HCEC 1CT (cell line): ENCODE measurements at regions not wholly inside any gene's neighbourhood (a gene's known extent, or its start where the extent isn't known, plus 50 kb on each side); places are given as distances from the start of the nearest gene placed in this dataset.

ENCODE experiments used
- DNase-seq: peaks from one replicate; pipeline ENCODE4 v3.0.0-alpha.2; 2017

DNA sequence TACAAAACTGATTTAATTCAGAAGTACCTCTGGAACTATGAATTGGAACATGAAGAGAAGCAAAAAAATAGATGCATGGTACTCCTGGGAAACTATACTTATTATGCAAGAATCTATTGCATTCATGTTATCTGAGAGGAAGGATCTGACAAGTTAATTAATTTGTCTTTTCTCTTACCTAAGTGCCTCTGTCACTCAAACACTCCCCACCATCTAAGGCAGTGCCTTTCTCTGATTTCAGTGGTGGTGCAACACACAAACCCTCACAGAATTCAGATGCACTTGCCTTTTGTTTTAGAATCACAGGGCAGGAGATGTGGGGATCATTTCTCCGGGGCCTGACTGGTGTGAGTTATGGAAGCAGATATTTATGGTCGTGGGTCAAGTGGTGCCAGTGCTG lies 52.5 kb upstream of the C9orf72 start:
- no peak for DNase-seq

DNA sequence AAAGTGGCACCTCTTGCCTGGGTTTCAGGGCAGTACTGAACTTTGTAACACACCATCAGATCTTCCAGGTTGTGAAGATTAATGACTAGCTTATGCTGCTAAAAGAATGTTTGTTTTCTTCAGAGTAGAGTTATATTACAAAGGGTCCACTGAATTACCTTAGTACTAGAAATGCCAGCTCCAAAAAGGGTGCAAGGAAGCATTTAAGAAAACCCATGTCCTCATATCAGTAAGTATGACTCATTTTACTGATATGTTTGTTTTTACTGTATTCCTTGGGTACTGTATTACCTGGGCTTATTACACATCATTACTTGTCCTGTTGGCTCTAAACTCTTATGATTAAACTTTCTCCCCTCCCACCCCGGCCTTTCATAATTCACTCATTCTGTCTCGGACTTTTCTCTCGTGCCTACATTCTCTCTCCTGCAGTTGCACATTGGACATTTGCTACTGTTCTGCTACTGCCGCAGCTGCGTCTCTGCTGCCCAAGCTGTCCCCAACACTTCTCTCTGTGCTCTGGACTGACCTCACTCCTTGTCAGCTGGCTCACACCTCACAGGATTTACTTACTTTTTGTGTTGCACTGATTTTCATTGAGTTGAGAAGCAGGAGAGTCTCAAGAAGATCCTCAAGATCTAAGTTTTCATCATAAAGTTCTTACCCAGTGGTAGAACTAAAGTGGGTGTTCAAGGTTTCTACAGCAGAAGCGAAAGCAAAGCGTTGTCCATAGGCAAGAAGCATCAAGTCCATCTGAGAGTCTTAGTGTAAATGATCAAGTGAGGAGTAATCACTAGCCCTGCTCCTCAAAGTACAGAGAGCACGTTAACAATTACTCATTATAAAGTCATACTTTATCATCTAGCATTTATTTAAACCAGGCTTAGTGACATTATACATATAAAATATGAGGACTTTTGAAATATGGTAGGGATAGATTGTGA lies 53.2 kb upstream of the C9orf72 start:
- DNase-seq, result no peak

DNA sequence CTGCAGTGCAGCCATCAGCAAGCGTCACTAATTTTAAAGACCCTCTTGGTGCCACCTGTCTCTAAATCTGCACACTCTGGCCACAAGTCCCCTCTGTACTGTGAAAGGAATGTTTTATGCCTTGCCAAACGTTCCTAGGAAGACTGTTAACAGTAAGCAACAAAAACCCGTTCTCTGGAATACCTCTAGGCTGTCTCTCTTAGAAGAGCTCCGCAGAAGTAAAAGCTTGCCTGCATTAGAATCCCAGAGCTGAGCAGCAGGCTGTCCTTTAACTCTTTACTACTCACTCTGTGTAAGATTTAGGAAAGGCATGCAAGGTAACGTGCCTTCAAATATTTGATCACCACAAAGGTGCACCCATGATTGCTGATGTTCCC lies 53.9 kb upstream of the C9orf72 start:
- no peak for DNase-seq

DNA sequence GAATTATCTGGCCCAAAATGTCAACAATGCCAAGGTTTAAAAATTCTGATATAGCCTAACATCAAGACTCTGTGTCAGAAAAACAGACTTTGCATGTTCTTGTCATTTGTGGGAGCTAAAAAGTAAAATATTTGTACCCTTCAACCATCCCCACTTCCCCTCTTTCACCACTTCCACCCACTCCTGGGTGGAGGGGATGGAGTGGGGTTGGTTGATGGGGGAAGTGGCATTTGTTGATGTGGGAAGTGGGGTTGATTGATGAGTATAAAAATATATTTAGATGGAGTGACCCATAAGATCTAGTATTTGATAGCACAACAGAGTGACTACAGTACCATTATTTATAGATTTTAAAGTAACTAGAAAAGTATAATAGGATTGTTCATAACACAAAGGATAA lies 55.0 kb upstream of the C9orf72 start:
- no peak for DNase-seq

DNA sequence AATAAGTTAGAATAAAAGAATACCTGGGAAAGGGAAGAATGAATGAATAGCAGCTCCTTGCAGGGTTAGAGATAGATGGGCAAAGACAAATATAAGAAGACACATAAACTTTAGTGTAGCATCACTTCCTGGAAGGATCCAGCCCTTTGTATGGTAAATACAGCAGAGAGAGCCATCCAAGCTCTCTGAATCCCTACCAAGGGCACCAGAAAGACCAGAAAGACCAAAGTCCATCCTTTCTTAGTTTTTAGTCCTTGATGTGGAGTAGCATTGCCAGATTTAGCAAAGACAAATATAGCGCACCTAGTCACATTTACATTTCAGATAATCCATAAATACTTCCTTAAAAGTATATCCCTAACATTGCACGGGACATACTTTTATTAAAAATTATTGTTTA lies 56.1 kb upstream of the C9orf72 start:
- DNase-seq, result no peak

DNA sequence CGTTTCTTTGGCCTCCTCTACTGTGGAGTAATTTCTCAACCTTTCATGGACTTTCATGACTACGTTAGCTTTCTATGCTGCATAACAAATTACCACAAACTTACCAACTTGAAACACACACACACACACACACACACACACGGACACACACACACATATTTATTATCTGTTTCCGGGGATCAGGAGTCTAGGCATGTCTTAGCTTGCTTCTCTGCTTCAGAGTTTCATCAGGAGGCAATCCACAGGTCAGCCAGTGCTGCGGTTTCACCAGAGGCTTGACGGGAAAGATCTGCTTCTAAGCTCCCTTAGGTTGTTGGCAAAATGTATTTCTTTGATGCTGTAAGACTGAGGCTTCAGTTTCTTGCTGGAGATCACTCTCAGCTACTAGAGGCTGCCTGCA lies 59.0 kb upstream of the C9orf72 start:
- DNase-seq, result no peak

DNA sequence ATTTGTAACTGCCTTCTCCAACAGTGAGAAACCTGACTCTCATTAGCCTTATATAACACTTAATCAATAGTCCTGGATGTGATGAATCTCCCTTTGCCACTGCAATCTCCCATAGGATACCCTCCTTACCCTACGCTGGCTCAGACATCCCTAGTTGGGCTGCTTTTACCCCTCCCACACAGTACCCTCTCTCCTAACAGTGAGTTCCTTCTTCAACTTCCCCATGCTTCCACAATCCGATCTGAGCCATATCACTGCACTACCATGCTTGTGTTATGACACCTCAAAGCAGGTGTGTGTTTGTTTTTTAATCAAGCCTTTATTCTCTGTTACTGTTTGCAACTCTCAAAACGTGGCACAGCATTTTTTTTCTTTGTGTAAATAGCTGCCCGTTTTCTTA lies 60.5 kb upstream of the C9orf72 start:
- DNase-seq, result no peak

DNA sequence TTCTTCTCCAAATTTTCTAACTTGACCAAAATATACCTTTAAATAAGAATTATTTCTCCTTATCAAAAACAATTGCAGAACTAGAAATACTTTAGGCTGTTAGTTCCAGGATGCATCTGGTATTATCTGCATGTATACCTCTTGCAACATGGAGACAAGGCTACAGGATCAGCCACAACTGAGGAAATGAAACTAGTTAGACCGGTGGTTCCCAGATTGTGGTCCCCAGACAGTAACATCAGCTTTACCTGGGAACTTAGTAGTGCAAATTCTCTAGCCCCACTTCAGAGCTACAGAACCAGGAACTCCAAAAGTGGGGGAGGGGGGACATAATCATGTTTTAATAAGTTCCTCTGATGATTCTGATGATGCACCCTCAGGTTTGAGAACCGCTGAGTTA lies 61.6 kb upstream of the C9orf72 start:
- no peak for DNase-seq

DNA sequence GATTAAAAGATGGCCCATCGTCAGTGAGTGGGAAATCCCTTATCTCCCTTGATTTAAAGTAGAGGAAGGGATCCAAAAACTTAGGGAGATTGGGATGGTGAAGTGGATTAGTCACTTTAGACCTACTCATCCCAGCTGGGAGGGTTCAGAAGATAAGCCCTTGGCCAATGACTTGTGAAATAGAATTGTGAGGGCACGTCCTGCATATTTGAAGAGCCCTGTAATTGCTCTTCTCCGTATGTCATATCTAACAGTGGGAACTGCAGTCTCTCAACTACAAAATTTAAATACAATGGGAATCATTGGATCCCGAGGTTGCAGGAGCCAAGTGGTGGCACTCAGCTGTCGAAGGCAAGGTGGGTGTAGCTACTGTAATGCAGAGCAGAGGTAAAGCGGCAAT lies 65.4 kb upstream of the C9orf72 start:
- no peak for DNase-seq

DNA sequence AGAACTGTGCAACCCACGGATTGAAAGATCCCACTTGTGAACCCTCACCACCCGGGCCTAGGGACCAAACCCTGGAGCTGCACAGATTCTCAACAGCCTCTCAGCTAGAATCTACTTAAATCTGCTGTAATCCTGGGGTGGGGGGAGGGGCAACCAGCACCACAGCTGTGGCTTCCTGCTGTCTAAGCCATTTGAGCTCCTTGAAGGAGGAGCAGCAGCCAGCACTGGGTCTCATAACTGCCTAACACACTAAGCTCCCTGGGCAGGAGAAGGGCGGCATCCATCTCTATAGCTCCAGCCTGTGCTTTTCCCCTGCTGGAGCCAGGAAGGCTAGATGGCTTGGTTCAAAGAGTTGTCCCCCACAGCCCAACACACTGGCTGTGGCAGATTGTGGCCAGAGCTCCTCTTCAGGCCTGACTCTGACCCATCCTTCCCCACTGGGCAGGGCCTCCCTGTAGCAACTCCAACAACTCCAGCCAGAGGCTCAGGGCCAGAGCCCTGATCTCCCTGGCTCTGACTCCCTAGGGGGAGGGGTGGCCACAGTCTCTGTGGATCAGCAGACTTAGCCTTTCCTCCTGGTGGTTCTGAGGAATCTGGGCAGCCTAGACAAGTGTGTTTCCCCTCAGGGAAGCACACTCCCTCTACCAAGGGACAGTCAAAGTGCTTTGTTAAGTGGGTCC lies 72.0 kb upstream of the C9orf72 start:
- no peak for DNase-seq

DNA sequence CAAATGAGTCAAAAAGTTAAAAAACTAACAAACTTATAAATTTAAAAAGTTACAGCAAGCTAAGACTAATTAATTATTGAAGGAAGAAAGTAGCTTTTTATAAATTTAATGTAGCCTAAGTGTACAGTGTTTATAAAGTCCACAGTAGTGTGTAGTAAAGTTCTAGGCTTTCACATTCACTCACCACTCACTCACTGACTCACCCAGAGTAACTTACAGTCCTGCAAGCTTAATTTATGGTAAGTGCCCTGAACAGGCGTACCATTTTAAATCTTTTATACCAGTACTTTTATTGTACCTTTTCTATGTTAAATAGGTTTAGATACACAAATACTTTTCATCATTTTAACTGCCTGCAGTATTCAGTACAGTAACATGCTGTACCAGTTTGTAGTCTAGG lies 80.0 kb upstream of the C9orf72 start:
- no peak for DNase-seq

DNA sequence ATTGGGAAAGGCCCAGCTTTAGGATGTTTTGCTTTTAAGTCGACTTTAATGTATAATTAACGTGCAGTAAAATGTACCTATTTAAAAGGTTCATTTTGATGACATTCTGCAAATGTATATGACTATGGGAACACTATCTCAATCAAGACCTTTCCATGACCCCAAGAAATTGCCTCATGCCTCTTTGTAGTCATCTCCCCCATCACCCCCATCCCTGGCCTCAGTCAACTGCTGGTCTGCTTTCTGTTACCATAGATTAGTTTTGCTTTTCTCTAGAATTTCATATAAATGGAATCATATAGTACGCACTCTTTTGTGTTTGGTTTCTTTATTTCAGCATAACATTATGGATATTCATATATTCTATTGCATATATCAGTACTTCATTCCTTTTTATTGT lies 80.7 kb upstream of the C9orf72 start:
- no peak for DNase-seq

DNA sequence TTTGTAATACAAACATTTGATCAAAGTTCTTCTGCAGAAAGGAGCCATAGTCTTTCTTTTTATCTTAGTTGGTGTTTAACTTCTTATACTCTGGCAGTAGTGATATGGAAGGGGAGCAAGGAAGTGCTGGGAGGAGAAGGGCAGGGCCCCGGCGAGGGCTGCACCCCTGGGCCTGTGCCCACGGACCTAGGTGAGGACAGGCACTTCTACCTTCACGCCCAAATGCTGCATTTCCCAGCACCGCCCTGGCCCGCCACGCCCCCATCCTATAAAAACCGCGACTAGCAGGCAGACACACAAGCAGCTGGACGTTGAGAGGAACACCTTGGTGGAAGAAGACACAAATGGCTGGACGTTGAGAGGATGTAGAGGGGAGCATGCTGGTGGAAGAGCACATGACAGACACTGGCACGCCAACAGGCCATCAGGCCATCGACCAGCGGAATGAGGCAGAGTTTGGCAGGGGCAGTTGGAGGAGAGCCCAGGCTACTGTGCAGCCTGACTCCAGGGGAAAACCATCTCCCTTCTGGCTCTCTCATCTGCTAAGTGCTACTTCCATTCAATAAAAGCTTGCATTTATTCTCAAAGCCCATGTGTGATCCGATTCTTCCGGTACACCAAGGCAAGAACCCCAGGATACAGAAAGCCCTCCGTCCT lies 81.5 kb upstream of the C9orf72 start:
- DNase-seq, result no peak

DNA sequence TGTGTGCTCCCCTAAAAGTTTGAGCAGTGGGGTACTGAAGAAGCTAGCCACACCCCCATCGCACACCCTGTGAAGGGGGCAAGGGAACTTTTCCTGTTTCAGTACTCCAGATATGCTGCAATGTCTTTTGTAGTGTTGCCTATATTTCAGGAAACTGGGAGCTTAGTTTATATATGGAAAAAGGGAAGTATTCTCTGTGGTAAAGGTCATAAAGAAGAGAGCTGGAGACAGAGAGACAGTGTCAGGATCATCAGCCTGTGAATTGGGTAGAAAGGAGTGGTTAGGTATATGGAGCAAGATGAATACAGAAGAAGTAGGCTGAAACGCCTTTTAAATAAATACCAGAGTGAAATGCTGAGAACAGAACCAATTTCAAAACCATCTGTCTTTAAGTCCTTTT lies 82.2 kb upstream of the C9orf72 start:
- no peak for DNase-seq

DNA sequence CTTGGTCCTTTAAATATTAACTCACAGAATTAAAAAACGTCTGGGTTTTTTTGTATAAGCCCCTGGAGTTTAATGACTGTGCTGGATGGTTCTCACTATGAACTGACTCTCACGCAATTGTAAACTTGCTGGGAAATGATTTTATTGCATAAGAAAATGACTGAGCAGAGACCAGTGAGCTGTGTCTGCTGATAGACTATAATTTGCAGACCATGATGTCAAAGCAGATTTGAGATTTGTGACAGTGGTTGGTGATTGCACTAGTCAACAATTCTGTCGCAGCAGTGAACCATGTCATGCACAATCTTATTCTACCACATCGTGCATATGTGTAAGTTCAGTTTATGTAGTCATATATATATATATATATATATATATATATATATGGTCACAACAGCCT lies 85.7 kb upstream of the C9orf72 start:
- DNase-seq, result no peak

DNA sequence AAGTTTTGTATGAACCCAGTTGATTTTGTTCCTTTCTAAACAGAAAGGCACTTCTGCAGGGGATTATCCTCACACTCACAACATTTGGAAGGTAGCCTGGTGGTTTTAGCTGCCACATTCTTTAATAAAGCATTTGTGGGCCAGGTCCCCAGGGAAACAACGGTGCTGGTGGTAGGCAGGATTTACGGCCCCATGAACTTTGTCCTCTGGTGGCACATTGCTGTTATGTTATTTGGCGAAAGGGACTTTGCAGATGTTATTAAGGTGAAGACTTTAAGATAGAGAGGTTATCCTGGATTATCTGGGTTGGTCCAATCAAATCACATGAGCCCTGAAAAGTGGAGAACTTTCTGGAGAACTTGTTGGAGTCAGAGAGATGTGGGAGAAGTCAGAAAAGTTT lies 86.3 kb upstream of the C9orf72 start:
- no peak for DNase-seq

DNA sequence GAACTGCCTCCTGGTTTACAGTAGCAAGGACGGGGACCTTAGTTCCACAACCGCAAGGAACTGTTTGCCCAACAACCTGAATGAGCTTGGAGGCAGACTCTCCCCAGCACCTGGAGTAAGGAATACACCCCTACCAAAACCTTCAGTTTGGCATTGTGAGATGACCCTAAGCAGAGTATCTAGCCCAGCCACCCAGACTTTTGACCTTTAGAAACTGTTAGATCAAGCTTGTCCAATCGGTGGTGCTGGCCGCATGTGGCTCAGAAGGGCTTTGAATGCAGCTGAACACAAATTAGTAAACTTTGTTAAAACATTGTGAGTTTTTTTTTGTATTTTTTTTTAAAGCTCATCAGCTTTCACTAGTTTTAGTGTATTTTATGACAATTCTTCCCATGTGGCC lies 86.9 kb upstream of the C9orf72 start:
- DNase-seq, result no peak

DNA sequence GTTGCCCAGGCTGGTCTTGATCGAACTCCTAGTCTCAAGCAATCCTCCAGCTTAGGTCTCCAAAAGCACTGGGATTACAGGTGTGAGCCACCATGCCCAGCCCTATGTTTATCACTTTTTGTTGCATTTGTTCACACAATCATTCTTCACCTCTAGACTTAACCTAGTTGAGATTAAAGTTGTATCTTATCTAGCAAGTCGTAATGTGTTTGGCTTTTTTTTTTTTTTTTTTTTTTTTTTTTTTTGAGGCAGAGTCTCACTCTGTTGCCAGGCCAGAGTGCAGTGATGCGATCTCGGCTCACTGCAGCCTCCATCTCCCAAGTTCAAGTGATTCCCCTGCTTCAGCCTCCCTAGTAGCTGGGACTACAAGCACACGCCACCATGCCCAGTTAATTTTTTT lies 90.2 kb upstream of the C9orf72 start:
- no peak for DNase-seq

DNA sequence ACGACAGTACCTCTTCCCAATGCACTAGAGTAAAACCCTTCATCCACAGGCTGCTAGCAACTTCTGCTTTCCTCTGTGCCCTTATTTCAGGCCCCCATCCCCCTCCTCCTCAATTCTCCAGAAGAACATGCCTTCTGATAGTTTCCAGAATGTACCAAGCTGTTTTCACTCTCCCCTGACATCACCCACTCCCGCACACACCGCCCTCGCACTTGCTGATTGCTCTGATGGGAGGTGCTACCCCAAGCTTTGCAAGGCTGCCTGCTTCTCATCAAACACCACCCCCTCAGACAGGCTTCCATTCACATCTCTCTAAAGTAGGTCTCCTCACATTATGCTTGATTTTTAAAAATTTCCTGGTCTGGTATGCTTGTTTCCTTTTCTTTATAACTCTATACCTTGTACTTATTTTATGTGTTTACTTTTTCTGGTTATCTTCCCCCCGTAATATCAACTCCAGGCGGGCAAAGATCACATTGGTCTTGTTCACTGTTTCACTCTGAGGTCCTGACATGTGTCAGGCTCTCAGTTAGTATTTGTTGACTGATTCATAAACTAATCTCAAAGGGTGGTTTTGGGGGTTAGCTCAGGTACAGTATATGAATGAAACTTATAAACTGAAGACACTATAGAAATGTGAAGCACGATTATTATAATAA lies 91.0 kb upstream of the C9orf72 start:
- DNase-seq, result no peak

DNA sequence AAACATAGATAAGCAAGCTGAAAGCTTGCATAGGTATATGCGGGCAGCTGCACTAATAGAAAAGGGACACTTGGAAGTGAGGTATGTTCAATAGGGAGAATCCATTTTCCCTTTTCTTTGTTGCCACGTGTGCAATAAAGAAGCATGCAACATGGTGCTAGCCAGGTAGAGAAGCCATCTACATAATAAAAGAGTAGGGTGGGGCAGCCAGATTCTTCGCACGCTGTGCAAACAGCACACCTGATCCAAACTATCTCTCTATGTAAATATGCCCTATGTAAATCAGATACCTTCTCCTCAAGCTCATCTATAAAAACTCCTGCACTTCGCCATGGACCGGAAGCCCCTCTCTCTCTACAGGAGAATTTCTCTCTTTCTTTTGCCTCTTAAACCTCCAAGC lies 91.9 kb upstream of the C9orf72 start:
- DNase-seq, result no peak

DNA sequence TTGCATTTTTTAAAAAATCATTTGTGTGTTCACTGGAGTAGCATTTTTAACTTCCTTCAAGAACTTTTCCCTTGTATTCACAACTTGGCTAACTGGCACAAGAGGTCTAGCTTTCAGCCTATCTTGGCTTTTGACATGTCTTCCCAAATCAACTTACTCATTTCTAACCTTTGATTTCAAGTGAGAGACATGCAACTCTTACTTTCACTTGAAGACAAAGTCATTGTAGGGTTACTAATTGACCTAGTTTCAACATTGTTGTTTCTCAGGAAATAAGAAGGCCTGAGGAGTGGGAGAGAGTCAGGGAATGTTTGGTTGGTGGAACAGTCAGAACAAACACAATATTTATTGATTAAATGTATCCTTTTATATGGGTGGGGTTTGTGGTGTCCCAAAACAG lies 95.0 kb upstream of the C9orf72 start:
- DNase-seq, result no peak

DNA sequence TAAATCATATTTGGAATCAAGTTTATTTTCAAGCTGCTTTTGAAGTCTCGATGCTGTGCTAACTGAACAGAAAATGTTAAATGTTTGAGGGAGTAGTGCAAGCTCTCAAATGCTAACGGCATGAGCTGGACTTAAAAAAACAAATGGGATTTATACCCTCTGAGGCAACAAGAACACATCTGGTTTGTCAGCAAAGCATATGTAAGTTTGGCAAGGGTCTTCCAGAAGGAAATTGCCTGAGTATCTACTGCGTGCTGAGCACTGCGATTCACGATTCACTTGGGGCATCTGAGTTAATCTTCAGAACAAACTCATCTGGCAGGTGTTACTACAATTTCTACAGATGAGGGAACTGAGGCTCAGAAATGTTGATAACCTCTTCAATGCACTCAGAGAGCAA lies 98.4 kb upstream of the C9orf72 start:
- DNase-seq, result no peak

DNA sequence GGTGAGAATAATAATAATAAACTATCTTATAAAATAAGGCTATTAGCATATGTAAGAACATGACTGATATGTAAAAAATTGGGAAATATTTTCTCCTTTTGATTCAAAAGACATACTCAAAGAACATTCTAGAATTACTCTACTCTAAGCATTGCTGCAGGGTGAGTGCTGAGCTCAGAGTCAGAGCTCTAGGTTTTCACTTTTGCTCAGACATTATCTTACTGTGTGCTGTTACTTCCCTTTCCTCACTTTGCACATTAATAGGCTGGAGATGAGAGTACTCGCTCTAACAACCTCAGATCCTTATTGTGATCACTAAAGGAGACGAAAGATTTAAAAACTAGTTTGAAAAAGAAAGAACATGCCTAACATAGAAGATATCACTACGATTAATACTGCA lies 99.4 kb upstream of the C9orf72 start:
- DNase-seq, result no peak

DNA sequence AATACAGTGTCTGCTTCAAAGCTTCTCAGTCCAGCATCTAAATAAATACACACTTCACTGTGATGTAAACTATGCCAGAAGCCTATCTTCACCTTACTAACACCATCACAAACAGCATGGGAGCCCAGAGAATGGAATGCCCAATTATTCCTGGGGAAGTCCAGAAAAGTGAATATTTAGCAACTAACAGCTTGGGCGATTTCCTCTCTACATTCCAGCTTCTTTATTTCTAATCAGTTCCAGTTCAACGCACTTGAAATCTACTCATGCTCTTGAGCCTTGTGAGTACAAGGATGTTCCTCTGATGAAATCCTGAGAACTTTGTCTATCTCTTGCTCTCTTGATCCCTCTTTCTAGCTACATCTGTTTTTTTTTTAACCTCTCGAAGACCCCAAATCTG lies 100.4 kb upstream of the C9orf72 start:
- DNase-seq, result no peak
